Vagina (tissue), 2 donors: ENCODE measurements at regions not wholly inside any gene's neighbourhood (a gene's known extent, or its start where the extent isn't known, plus 50 kb on each side); places are given as distances from the start of the nearest gene placed in this dataset.

Experiments used
- DNase-seq, 2 donors: peaks; one replicate each; pipeline ENCODE4 v3.0.0-alpha.2; 2017; ENCODE audit errors: extremely low spot score in 2 of 2
- H3K27ac ChIP-seq: fragments of 200-600 bp; sonication (generic); one replicate; pipeline ENCODE4 v1.5.1; 2019
- H3K27me3 ChIP-seq: fragments of 200-600 bp; sonication (generic); one replicate; pipeline ENCODE4 v1.5.1; 2019
- H3K36me3 ChIP-seq, 2 donors: fragments of 200-600 bp; sonication (generic); one replicate each; pipeline ENCODE4 v1.5.1; 2017 to 2019
- H3K4me1 ChIP-seq: fragments of 200-600 bp; sonication (generic); one replicate; pipeline ENCODE4 v1.5.1; 2019
- H3K4me3 ChIP-seq, 2 donors: fragments of 200-600 bp; sonication (generic); 1 replicate in 1 of 2; 2 replicates in 1 of 2; pipeline ENCODE4 v1.5.1; 2016 to 2019
- H3K9me3 ChIP-seq: fragments of 200-600 bp; sonication (generic); one replicate; pipeline ENCODE4 v1.5.1; 2019
- POLR2A ChIP-seq, 2 donors: fragments of 450-650 bp; IDR thresholded peaks; one replicate each; pipeline ENCODE4 v1.6.1; 2017; ENCODE audit warnings: antibody characterized with exemption in 2 of 2, mild to moderate bottlenecking in 2 of 2, moderate library complexity in 2 of 2
- POLR2AphosphoS5 ChIP-seq, 2 donors: sonication (generic); formaldehyde crosslinking; IDR thresholded peaks; one replicate each; pipeline ENCODE4 v1.9.0; 2017; ENCODE audit warnings: antibody characterized with exemption in 2 of 2, mild to moderate bottlenecking in 2 of 2, low read depth in 1 of 2; ENCODE audit not compliant: insufficient read depth in 1 of 2
- intact Hi-C: fragments of 100-400 bp; cut with DNase I; formaldehyde crosslinking; loops from one replicate; pipeline ENCODE4 v1.15.1; 2023
- TF ChIP-seq, protein P1 (sequence below), 3 experiments: fragments of 450-650 bp in 2 of 3; fragments of 200-600 bp in 1 of 3; sonication (generic) in 1 of 3; IDR thresholded peaks; one replicate each; pipeline ENCODE4 v1.5.1; 2017 to 2019; ENCODE audit warnings: antibody characterized with exemption in 3 of 3, mild to moderate bottlenecking in 2 of 3, moderate library complexity in 2 of 3

DNA sequence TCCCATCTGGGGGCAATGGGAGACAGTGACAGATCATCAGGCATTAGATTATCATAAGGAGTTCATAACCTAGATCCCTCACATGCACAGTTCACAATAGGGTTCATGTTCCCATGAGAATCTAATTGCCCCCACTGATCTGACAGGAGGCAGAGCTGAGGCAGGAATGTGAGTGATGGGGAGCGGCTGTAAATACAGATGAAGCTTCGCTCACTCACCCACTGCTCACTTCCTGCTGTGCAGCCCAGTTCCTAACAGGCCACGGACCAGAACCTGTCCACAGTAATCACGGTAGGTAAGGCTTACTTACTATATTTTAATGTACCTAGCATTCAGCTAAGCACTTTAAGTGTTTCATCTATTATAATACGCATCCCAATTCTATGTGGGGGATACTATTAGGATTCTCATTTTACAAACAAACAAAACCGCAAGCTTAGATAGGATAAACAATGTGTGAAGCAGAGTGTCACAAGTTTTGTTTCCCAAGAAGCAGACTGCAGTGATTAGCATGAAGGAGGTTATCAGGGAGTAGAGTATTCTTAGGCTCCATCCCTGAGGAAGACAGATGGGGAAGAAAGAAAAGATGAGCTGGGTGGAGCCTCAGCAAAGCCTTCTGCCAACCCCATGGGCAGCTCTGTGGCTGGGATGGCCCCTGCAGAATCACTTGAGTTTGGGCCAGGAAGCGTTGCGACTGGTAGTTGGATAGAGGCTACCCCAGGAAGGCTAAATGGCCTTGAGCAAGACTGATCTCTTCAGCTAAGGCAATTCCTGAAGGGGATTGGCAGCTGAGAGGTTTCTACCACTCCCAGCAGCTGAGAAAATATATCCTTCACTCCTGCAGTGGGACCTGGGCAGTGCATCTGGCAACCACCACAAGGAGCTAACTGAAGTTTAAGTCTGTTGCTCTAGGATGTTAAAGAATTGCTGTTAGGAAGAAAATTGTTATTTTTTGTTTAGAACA, 133.1 kb downstream of the MREG start:
- intact Hi-C loops: no loop called here
- Histone ChIP-seq H3K4me3 (no peak overlapping the region), H3K27me3 (no peaks in the 10 kb centered on the region), H3K36me3 (no peaks in the 10 kb centered on the region), H3K4me1 (no peaks in the 10 kb centered on the region), H3K9me3 (no peaks in the 10 kb centered on the region), H3K27ac (no peak overlapping the region)
- no peak for TF ChIP-seq POLR2AphosphoS5 (IDR thresholded peaks at IDR 0.05; ENCODE audit: insufficient read depth in 1 of 2, low read depth in 1 of 2)
- no peak for TF ChIP-seq POLR2A (IDR thresholded peaks at IDR 0.05)
- TF ChIP-seq, protein P1, sequence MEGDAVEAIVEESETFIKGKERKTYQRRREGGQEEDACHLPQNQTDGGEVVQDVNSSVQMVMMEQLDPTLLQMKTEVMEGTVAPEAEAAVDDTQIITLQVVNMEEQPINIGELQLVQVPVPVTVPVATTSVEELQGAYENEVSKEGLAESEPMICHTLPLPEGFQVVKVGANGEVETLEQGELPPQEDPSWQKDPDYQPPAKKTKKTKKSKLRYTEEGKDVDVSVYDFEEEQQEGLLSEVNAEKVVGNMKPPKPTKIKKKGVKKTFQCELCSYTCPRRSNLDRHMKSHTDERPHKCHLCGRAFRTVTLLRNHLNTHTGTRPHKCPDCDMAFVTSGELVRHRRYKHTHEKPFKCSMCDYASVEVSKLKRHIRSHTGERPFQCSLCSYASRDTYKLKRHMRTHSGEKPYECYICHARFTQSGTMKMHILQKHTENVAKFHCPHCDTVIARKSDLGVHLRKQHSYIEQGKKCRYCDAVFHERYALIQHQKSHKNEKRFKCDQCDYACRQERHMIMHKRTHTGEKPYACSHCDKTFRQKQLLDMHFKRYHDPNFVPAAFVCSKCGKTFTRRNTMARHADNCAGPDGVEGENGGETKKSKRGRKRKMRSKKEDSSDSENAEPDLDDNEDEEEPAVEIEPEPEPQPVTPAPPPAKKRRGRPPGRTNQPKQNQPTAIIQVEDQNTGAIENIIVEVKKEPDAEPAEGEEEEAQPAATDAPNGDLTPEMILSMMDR (IDR thresholded peaks at IDR 0.05): no peak
- DNase-seq: no peak

DNA sequence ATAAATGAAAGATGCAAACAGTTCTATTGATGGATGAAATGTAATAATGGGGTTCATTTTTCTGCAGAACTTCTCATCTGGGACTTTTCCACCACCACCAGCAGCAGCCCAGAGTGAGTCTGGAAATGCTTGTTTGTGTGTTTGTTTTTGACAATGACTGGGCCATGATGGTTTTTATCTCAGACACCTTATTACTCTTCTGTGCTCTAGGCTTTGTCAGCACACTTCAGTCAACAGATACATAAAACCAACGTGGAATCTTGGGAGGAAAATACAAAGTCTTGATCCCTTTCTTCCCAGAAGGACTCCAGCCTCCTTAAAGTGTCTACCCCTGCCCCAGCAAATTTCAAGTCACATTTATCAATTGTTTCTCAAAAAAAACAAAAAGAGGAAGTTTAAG, 134.0 kb downstream of the MREG start:
- Histone ChIP-seq H3K4me1 (no peaks in the 10 kb centered on the region), H3K4me3 (no peak overlapping the region), H3K36me3 (no peaks in the 10 kb centered on the region), H3K9me3 (no peaks in the 10 kb centered on the region), H3K27me3 (no peaks in the 10 kb centered on the region), H3K27ac (no peak overlapping the region)
- no peak for DNase-seq
- intact Hi-C loops: no loop called here
- TF ChIP-seq, protein P1 (IDR thresholded peaks at IDR 0.05): no peak
- TF ChIP-seq POLR2A (IDR thresholded peaks at IDR 0.05) (no peak), POLR2AphosphoS5 (IDR thresholded peaks at IDR 0.05; ENCODE audit: insufficient read depth in 1 of 2, low read depth in 1 of 2) (no peak)

DNA sequence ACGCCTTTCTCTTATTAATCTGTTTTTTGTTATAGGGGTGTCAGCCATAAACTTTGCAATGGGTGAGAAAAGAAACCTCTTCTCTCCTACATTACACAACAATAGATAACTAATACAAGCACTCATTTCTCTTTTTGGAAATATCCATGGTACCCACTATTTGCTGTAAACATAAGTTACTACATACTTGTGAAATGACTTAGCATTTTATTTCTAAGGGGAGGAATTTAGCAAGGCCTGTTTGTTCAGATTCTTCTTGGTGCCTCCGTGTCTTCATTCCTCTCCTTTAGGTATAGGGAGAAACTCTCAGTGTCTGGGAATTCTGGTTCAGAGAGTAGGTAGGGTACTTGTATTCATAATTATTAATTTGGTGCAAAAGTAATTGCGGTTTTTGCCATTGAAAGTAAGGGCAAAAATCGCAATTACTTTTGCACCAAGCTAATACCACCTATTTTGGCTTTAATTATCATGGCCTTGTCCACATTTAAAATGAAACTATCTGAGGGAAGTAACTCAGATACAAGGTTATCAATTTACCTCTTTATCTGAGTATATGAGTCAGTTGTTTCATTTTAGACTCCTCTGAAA, 134.8 kb downstream of the MREG start:
- no peak overlapping the region for H3K4me3 ChIP-seq
- no peaks in the 10 kb centered on the region for H3K36me3 ChIP-seq
- H3K4me1 ChIP-seq: no peaks in the 10 kb centered on the region
- no peak overlapping the region for H3K27ac ChIP-seq
- intact Hi-C loops: no loop called here
- H3K9me3 ChIP-seq: no peaks in the 10 kb centered on the region
- TF ChIP-seq POLR2AphosphoS5 (IDR thresholded peaks at IDR 0.05; ENCODE audit: insufficient read depth in 1 of 2, low read depth in 1 of 2): no peak
- TF ChIP-seq, protein P1 (IDR thresholded peaks at IDR 0.05): no peak
- no peak for TF ChIP-seq POLR2A (IDR thresholded peaks at IDR 0.05)
- DNase-seq: no peak
- H3K27me3 ChIP-seq: no peaks in the 10 kb centered on the region

DNA sequence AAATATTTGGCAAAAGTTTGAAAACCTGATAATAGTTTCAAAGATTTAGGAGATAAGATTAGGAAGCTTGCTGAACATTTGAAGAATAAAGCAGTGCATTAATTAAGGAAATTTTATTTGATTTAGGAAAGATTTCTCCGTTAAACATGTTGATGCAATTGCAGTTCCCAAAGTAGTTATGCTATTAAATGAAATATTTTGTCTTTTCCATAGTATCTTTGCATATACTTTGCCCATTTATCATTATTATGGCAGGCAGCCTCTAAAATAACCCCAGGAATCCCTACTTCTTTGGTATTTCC, 136.5 kb downstream of the MREG start:
- Histone ChIP-seq H3K4me1 (no peaks in the 10 kb centered on the region), H3K27me3 (no peaks in the 10 kb centered on the region), H3K36me3 (no peaks in the 10 kb centered on the region), H3K27ac (no peak overlapping the region), H3K4me3 (no peak overlapping the region), H3K9me3 (no peaks in the 10 kb centered on the region)
- intact Hi-C loops: no loop called here
- DNase-seq: no peak
- TF ChIP-seq, protein P1 (IDR thresholded peaks at IDR 0.05): no peak
- no peak for TF ChIP-seq POLR2A (IDR thresholded peaks at IDR 0.05)
- no peak for TF ChIP-seq POLR2AphosphoS5 (IDR thresholded peaks at IDR 0.05; ENCODE audit: insufficient read depth in 1 of 2, low read depth in 1 of 2)
